Stimulated activated CD4-positive, alpha-beta T cell treated with anti-CD3 and anti-CD28 coated beads, Interleukin-1b, Interleukin-23, amount 100 ng/mL, for 48 hours (primary cell): ENCODE measurements at regions not wholly inside any gene's neighbourhood (a gene's known extent, or its start where the extent isn't known, plus 50 kb on each side); places are given as distances from the start of the nearest gene placed in this dataset.

Source experiments
- DNase-seq: peaks from one replicate; pipeline ENCODE4 v3.0.0-alpha.2; 2020

DNA sequence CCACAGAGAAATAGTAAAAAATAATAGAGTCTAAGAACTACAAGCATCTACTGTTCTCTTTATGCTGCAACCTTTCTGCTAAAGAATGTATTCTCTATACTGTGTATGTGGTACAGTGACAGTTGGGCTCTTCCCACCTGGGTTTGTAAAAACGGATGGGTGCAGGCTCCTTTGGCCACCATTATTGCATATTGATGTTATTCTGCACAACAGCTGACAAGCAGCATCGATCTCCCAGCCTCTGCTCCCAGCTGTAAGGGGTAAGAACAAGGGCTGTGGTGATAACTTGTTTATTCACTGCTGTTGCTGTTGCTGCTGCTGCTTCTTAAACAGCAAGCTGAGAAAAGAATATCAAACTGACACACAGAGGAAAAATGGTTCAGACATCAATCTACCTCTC, 56.1 kb downstream of the KCNRG start:
- no peak for DNase-seq

DNA sequence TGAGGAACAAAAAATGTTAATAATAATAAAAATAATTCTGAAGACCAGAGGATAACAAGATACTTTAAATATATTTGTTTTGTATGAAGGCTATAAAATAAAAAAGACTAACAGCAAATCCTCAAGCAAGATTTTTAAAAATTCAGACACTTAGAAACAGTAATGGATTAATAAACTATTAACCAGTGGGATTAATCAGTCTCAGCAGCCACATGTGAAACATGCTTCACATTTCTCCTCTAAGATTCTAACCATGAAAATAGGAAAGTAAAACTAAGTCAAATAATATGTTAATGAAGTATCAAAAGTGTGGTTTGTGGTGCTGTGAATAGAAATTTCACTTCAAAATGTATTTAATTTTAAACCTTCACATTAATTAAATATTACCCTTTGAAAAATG, 57.4 kb downstream of the KCNRG start:
- DNase-seq, result no peak

- no peak for DNase-seq
Observed at GRCh38 chr13:50073340-50073739, 58.1 kb downstream of the KCNRG start.

DNA sequence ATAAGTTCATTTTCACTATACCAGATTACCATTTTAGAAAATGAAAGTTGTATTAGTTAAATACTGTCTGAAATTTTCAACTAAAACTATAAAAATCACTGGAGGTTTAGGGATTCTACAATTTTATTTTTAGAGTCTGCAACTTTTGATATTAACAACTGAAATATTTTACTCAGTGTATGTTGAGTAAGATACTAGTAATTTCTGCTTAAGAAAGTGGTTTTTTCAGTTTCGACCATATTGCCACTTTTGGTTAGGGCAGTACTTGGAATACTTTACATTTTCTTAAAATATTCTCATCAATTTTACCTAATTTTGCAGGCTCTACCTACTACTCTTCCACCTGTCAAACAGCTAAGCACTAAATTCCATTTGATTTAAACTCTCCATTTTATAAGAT, 59.6 kb downstream of the KCNRG start:
- no peak for DNase-seq

DNA sequence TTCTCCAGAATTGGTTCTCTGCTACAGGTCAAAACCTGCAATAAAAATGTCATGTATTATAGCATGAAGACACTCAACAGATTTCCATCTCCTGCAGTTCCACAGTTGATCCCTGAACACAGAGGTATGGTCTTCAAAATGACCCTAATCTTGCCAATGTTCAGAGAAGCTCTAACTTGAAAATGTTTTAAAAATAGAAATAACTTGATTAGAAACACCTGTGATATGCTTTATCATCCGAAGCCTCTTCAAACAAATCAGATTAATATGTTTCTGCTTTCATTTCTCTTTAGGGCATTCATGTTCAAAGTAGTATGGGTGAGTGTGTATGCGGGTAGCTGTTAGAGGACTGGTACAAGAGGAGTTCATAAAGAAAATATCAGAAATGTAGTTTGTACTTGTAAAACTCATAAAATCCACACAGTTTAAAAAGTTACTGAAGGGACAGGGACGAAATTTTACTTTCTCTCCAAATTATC, 60.4 kb downstream of the KCNRG start:
- no peak for DNase-seq

DNA sequence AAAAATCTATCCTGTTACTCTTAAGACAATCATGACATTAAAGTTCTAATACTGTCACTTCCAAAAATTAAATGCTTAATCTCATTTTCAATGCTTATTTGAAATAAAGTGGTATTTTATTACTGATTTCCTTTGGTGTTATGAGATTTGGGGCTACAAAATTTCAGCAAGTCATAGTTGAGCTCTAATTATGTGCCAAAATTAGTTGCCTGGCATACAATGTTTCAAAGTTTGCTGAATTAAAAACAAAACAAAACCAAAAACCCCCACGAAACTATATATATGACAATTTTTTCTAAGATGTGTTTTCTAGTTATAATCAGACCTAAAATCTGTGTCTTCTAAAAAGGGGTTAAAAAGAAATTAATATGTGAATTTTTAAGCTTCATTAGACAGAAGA, 62.2 kb downstream of the KCNRG start:
- DNase-seq, result no peak

DNA sequence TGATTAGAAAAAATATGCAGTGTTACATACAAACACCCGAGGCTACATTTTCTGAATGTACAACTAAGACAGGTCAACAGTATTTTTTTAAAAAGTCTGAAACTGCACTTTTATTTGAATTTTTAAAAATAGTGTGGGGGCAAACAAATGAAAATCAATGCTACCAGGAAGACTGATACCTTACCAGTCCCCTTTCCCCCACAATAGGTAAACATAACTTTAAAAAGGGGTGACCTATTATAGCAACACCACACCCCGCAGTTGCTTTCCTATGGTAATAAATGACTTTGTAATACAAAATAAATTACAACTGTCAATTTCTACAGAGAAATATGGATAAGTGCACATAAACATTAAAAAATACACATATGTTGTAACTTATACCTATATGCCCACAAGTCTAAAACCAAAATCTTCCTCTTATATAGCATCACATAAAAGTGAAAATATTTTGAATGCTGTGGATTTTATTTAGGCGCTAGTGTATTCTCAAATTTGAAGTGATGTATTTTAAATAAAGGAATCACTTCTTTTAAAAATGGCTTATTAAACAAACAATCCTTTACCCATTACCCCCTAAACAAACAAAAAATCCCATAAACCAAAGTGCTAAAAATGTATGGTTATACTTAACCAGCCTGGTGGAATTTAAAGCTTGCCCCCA, 63.1 kb downstream of the KCNRG start:
- DNase-seq, result no peak

GRCh38 chr13:50078895-50079654, 63.8 kb downstream of the KCNRG start:
- no peak for DNase-seq

DNA sequence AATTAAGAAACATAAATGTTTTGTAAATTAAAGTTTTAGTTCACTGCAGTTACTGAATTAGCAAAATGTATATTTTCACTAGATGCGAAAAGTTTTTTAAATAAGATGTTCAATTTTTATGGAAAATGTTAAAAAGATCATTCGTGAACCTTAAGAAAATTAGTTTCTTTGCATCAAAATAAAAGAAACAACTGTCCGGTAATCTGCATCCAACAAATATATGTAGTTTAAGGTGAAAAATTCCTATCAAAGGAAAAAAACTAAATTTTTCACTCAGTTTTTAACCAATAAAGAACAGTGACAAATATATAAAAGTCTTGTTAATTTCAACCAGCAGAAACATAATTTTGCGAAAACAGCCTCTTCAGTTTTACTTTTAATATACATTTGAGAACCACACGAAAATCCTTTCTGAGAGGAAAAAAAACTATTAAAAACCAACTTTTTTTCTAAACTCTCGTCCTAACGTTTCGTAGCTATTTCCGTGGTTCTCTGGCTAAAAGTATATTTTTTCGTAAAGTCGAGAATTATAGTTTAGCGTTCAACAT, 64.5 kb downstream of the KCNRG start:
- no peak for DNase-seq

DNA sequence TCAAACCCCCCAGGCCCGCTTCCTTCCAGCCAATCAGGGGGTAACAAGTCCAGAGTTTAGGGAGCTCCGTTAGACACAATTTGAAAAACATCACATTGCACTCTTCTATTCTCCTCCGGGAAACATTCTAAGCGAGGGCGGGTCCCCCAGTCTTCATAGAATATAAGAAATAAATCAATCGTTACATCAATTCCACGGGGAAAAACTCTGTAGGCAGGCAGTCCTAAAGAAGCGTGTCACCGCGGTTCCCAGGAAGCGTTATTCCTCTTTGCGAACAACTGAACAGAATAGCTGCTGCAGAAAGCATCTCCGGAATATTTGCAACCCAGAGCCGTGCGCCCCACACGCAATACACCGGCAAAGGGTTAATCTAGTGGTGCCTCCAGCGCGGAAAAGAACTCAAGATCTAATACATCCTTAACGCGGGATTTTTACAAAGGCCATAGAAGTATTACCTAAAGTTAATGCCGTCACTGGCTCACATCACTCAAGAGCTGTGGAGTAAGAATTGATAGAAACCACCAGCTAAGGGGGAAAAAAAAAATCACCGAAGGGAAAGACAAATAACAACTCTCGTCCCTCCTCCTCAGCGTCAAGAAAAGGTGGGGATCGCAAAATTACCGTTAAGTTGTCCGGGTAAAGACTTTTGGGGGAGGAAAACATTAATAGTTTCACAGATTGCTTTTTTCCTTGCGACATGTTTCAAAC, 65.1 kb downstream of the KCNRG start:
- peak; percentile 27 for DNase-seq

DNA sequence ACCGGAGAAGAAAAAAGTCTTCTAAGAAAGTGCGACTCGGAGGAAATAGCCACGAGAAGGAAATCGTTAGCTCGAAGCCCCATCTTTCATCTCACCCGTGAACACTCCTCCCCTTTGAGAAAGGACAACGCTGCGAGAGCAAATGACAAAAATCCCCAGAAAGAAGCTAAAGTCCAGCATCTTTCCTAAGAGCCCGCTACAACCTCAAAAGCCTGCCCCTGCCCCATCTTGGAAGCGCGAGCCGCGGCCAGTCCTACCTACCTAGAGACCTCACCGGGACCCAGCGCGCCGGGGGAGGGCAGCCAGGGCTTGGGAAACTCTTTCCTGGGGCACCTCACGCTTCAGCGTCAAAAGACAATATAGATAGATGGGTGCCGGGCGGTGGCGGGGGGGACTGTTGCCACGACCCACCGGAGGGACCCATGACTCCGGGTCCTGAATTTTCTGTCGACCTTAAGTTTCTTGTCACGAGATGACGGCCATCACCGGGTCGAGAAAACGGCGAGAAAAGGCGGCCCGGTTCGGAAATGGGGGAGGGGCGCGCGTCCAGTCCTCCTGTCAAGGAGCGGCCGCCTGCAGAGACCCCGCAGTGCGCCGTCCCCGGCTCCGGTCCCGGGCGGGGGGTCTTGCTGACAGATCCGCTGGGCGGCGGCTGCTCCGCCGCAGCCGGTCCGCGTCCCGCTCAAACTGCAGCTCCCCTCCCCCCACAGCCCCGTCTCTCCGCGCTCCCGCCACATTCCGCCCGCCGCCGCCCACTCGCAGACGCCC, 65.9 kb downstream of the KCNRG start:
- peak; percentile 50 for DNase-seq

DNA sequence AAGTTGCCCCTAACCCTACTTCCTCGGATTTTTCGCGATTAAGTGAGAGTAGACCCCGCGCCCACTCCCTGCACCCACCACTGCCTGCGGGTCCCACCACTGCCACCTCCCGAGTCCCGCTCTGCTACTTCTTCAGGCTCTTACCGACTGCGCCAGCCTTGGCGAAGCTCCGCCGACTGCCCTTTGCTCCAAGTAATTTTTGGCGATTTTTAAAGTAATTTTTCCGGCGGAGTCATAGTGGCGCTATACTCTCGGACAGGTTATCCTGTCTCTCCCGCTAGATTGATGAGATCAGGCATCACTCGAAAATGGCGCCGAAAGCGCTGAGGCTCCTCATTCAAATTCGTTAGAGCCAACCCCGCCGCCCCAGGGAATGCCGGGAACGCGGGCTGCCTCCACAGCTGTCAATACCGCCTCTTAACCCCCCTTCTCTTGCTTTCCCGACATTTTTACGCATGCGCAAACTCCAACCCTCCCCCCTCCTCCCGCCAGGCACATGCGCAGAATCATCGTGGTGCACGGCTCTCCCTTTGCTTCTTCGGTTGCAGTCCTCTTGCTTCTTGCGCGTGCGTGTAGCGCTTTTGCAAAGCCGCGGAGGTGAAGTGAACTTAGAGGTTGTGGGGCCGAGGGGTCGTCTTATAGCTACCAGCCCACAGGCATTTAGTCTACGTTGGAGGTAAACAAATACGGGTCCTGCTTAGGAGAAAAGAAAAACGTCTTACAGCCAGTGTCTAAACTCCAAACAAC, 66.6 kb downstream of the KCNRG start:
- peak; percentile 99 for DNase-seq

DNA sequence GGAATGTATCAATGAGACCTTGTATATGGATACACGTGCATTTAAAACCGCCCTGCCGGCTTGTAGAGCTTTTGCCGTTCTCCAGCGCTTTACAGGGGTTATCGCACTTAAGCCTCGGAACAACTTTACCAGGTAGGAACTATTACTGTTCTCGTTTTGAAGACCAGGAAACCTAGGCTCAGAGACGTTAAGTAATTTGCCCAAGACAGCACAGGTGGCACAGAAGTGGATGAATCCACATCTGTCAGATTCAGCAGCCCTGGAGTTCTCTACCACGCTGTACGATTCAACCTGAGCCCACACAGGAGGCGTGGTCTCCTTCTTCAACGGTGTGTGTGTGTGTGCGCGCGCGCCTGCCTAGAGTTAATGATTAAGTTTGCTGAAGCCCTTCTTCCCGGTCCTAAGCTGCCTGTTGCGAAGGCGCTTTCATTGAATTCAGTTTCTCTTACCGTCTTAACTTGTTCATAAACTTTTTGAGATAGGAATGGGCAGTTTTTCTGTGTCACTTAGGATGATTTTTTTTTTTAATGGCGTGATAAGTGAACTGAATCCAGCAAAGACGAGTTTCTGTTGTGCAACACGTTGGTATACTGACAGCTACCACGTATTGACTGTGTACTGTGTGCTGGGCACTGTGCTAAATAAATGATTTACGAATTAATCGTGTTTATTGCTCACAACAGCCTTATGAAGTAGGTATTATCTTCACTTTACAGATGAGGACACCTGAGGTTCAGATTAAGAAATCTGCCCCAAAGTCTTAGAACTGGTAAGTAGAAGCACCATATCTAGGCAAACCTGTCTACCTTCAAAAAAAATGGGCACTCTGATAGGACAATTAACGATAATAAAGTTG, 67.4 kb downstream of the KCNRG start:
- peak; percentile 81 for DNase-seq

GRCh38 chr13:50085063-50085462, 69.8 kb downstream of the KCNRG start:
- no peak for DNase-seq

DNA sequence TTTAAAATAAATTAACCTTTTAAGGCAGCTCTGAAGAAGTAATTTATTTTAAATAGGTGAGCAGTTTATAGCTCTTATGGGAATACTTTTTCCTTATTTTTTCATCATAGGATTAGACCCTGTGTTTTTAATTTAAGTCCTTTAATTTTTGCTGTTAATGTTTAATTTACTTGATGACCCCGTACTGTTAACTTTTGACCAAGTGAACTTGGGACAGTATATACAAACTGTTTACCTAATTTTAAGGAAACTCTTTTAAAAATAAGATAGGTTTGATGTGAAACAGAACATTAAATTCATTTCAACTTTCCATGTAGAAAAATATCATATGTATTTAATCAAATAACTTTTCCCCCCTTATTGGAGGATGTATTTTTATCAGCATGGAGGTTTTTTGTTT, 74.4 kb downstream of the KCNRG start:
- DNase-seq, result no peak

DNA sequence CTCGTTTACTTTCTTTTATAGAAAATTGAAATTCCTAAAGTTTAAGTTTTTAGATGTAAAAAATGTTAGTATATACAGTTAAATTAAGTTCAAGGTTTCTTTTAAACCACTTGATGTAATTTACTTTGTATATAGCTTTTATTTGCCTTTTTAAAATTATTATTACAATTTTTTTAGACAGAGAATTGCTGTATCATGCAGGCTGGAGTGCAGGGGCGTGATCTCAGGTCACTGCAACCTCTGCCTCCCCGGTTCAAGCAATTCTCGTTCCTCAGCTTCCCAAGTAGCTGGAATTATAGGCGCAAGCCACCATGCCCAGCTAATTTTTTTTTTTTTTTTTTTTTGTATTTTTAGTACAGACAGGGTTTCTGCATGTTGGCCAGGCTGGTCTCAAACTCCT, 75.0 kb downstream of the KCNRG start:
- DNase-seq, result no peak

DNA sequence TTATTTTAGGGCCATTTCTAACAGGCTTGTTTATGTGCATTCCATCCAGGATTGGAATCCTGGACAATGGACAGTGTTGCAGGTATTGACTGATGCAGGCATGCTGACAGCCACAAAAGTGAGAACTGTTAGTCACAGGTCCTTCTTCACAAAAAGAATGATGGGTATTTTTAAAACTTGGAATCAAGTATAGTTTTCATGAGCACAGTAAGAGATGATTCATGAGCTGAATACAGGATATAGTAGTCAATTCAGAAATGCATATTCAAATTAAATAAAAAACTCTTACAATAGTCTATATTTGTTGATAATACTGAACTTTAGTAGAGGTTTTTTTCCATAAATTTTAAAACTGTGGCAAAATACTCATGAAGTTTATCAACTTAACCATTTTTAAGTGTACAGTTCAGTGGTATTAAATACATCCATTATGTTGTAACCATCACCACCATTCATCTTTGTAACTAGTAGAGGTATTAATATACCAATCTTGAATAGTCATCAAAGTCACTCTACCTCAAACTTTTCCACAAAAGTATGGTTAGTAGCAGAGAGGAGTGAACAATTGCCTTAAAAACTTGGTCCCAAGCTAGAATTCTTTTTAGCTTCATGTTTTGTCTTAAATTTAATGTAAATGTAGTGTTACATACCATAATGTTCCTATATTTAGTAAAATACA, 79.5 kb downstream of the KCNRG start:
- no peak for DNase-seq

DNA sequence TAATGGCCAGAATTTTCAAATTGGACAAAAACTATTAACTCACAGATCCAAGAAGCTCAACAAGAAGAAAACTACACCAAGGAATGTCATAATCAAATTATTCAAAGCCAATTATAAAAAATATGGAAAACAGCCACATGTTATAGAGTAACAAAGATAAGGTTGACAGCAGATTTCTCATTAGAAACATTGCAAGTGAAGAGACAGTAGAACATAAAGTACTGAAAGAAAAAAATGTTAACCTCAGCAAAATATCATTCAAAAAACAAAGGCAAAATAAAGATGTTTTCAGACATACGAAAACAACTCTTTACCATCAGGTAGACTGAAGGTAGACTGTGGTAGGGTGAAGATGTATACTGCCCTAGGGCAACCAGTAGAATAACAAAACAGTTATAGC, 83.4 kb downstream of the KCNRG start:
- DNase-seq, result no peak

- no peak for DNase-seq
Observed at GRCh38 chr13:50099473-50099872, 84.2 kb downstream of the KCNRG start.

DNA sequence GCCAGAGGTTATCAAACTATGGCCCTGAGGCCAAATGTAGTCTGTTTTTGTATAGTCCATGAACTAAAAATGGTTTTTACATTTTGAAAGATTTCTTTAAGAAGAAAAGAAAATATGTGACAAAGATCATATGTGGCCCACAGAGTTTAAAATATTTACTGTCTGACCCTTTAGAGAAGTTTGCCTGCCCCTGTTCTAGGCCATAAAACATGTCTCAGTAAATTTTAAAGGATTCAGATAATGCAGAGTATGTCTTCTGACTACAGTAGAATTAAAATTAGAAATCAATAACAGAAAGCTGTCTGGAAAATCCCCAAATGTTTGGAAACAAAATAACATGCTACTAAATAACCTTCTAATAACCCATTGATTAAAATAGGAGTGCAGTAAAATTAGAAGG, 86.3 kb downstream of the KCNRG start:
- no peak for DNase-seq

GRCh38 chr13:50104493-50104892, 89.2 kb downstream of the KCNRG start:
- DNase-seq, result no peak
